Neuron (in vitro differentiated cells): ENCODE measurements at regions not wholly inside any gene's neighbourhood (a gene's known extent, or its start where the extent isn't known, plus 50 kb on each side); places are given as distances from the start of the nearest gene placed in this dataset.

ENCODE experiments used
- H2AFZ ChIP-seq: one replicate; pipeline ENCODE4 v1.6.1; 2013; ENCODE audit warnings: low read depth, mild to moderate bottlenecking, inconsistent platforms, low read length, moderate library complexity
- H3K27me3 ChIP-seq: one replicate; pipeline ENCODE4 v1.6.1; 2013; ENCODE audit warnings: low read length; ENCODE audit not compliant: insufficient read depth
- H3K36me3 ChIP-seq: one replicate; pipeline ENCODE4 v1.6.1; 2013; ENCODE audit warnings: low read length; ENCODE audit not compliant: insufficient read depth
- H3K4me1 ChIP-seq: one replicate; pipeline ENCODE4 v1.6.1; 2013; ENCODE audit warnings: low read length; ENCODE audit not compliant: insufficient read depth
- H3K4me3 ChIP-seq: 2 replicates; pipeline ENCODE4 v1.5.1; 2013; ENCODE audit warnings: mild to moderate bottlenecking, low read length, moderate library complexity
- H3K9me3 ChIP-seq: one replicate; pipeline ENCODE4 v1.6.1; 2013; ENCODE audit warnings: low read length

GRCh38 chrX:10714531-10714930 lies 94.1 kb upstream of the MID1 start:
- H3K36me3 ChIP-seq = no peaks in the 10 kb centered on the region
- no peaks in the 10 kb centered on the region for H3K9me3 ChIP-seq
- no peak overlapping the region for H2AFZ ChIP-seq
- no peaks in the 10 kb centered on the region for H3K27me3 ChIP-seq
- no peak overlapping the region for H3K4me3 ChIP-seq
- H3K4me1 ChIP-seq = peaks cover 6% of the 10 kb centered on the region

- H3K4me1 ChIP-seq = no peaks in the 10 kb centered on the region
- H3K4me3 ChIP-seq = no peak overlapping the region
- no peak overlapping the region for H2AFZ ChIP-seq
Measured at GRCh38 chrX:10722851-10723250, 102.5 kb upstream of the MID1 start.

DNA sequence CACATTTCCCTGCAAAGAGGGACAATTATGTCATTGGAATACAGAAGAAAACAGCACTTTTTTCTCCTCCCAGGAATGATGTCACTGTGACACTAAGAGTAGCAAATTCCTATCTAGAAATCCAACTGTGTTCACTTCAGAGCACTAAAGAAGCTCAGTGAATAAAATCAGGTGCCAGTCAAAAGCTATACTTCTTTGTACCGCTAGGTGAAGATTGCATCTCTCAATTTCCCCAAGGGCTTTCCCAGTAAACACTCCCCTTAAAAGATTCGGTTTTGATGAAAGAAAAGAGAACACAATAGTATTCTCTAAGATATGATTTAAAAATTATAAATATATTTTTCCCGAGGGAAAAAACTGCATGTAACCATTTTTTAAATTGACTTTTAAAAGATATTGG lies 104.7 kb upstream of the MID1 start:
- no peak overlapping the region for H2AFZ ChIP-seq
- no peaks in the 10 kb centered on the region for H3K9me3 ChIP-seq

More at GRCh38 chrX:10722851-10723250, 102.5 kb upstream of the MID1 start:
- Histone ChIP-seq H3K27me3 (no peaks in the 10 kb centered on the region), H3K9me3 (no peaks in the 10 kb centered on the region), H3K36me3 (no peaks in the 10 kb centered on the region)

GRCh38 chrX:10726647-10727046 lies 106.3 kb upstream of the MID1 start:
- Histone ChIP-seq H3K27me3 (no peaks in the 10 kb centered on the region), H3K9me3 (no peaks in the 10 kb centered on the region), H3K4me3 (no peak overlapping the region), H3K4me1 (peaks cover 13% of the 10 kb centered on the region), H2AFZ (no peak overlapping the region), H3K36me3 (no peaks in the 10 kb centered on the region)

More for the DNA sequence above, 104.7 kb upstream of the MID1 start:
- peaks cover 13% of the 10 kb centered on the region for H3K4me1 ChIP-seq
- no peak overlapping the region for H3K4me3 ChIP-seq
- H3K36me3 ChIP-seq = no peaks in the 10 kb centered on the region
- H3K27me3 ChIP-seq = no peaks in the 10 kb centered on the region

DNA sequence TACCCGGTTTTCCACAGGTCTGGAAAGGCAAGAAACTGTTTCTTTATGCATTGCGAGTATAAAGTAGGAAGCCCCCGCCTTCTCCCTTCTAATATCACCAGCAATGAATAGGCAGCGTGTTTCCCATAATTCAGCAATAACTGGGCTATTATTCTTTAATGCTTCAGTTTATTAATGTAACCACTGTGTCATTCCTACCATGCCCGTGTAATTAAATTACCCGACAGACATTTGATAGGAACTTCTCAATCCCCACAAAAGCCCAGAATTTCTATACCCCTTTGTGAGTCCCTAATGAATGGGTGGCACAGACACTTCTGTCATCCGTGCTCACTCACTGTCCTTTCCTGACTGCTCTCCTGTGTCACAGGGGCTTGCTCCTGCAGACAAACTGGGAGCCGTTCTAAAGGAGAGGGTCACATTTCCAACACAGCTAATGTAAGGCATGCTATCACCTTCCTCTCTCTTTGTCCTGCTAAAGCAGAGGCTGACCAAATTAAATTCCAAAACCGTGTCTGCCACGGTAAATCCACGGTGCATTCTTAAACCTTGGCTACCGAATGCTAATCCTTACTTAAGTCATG lies 108.5 kb upstream of the MID1 start:
- H3K9me3 ChIP-seq = no peaks in the 10 kb centered on the region

GRCh38 chrX:10739426-10739825 lies 119.0 kb upstream of the MID1 start:
- Histone ChIP-seq H3K9me3 (no peaks in the 10 kb centered on the region), H3K4me3 (no peak overlapping the region), H3K27me3 (no peaks in the 10 kb centered on the region), H3K36me3 (no peaks in the 10 kb centered on the region), H2AFZ (no peak overlapping the region), H3K4me1 (peaks cover 29% of the 10 kb centered on the region)

More for the DNA sequence above, 108.5 kb upstream of the MID1 start:
- Histone ChIP-seq H3K36me3 (no peaks in the 10 kb centered on the region), H3K4me1 (peaks cover 13% of the 10 kb centered on the region), H2AFZ (peak overlapping the region; percentile 13), H3K4me3 (peak overlapping the region; percentile 33), H3K27me3 (no peaks in the 10 kb centered on the region)

DNA sequence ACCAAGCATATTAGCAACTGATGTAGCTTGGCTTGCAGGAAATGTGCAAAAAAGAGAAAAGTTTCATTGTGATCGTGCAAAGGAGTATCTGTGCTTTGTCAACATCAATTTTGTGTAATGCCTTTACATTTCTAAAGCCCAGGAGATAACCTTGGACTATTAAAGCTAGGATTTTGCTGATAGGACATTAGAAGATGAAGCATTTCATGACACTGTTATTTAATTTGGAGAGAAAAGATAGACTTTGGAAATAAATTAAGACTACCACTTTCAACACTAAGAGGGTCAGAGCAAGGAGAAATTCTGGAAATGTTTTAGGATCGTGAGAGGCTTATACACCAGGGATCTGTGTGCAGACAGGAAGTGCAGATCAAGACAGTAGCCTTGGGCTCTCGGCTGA lies 120.6 kb upstream of the MID1 start:
- Histone ChIP-seq H3K36me3 (no peaks in the 10 kb centered on the region), H2AFZ (no peak overlapping the region), H3K27me3 (no peaks in the 10 kb centered on the region), H3K4me3 (no peak overlapping the region), H3K9me3 (no peaks in the 10 kb centered on the region), H3K4me1 (peaks cover 38% of the 10 kb centered on the region)

DNA sequence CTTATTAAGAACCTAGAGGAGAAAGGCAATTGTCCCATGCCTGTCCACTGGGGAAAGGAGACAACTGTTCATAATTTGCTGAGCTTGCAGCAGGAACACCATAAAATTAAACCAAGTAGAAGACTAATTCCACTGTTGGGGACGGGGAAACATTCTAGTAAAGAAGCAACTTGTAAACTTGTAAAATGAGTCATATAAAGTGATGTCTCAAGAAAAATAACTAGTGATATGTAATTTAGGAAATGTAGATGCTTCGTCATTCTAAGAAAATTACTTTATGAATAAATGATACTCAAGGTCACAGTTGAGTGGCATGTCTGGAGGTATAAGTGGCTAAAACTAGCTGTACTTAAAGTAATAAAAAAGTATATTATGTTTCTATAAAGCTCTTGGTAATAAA lies 121.2 kb upstream of the MID1 start:
- H2AFZ ChIP-seq = no peak overlapping the region
- no peaks in the 10 kb centered on the region for H3K9me3 ChIP-seq
- H3K4me1 ChIP-seq = peaks cover 40% of the 10 kb centered on the region
- no peak overlapping the region for H3K4me3 ChIP-seq
- no peaks in the 10 kb centered on the region for H3K36me3 ChIP-seq
- H3K27me3 ChIP-seq = no peaks in the 10 kb centered on the region

DNA sequence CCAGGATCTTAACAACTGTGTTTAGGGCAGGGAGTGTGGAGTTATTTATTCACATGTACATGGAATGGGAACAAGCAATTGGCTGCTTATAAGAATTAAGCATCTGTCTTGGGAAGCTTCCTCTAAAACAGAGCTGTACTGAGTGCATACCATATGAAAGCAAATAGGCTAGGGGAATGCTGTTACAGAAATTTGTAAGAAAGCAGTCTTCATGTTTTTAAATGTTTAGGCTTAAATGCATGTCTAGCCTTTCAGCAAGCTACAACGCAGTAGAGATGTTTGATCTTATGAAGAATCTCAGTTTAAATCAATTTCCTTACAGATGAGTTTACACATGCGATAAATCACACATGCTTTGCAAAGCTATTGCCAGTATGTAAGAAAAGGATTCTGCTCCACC lies 123.1 kb upstream of the MID1 start:
- H3K27me3 ChIP-seq = no peaks in the 10 kb centered on the region
- no peak overlapping the region for H2AFZ ChIP-seq
- no peaks in the 10 kb centered on the region for H3K9me3 ChIP-seq
- no peak overlapping the region for H3K4me3 ChIP-seq
- H3K4me1 ChIP-seq = peaks cover 54% of the 10 kb centered on the region
- H3K36me3 ChIP-seq = no peaks in the 10 kb centered on the region

DNA sequence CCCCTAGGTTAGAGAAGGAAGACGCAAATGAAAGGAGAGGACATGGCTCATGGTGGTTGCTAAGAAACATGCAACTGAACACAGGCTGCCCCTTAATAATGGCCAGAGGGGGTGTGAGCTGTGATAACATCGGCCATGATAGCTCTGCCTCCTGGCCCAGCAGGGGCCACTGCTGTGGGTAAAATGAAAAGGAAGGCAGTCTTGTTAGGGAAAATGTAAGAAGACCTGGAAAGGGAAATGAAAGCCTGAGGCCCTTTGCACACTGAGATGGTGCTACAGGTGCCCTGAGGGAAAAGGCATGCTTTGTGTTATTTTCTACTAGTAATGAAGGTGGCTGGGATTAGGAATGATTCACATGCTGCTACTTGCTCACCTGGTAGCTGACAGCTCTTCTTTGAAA lies 123.6 kb upstream of the MID1 start:
- peaks cover 54% of the 10 kb centered on the region for H3K4me1 ChIP-seq
- no peak overlapping the region for H2AFZ ChIP-seq
- H3K36me3 ChIP-seq = no peaks in the 10 kb centered on the region
- no peaks in the 10 kb centered on the region for H3K27me3 ChIP-seq
- no peak overlapping the region for H3K4me3 ChIP-seq
- no peaks in the 10 kb centered on the region for H3K9me3 ChIP-seq

GRCh38 chrX:10747975-10748374 lies 127.6 kb upstream of the MID1 start:
- H3K4me1 ChIP-seq = peaks cover 38% of the 10 kb centered on the region
- no peaks in the 10 kb centered on the region for H3K36me3 ChIP-seq
- no peak overlapping the region for H2AFZ ChIP-seq
- H3K9me3 ChIP-seq = no peaks in the 10 kb centered on the region
- no peak overlapping the region for H3K4me3 ChIP-seq
- H3K27me3 ChIP-seq = no peaks in the 10 kb centered on the region

DNA sequence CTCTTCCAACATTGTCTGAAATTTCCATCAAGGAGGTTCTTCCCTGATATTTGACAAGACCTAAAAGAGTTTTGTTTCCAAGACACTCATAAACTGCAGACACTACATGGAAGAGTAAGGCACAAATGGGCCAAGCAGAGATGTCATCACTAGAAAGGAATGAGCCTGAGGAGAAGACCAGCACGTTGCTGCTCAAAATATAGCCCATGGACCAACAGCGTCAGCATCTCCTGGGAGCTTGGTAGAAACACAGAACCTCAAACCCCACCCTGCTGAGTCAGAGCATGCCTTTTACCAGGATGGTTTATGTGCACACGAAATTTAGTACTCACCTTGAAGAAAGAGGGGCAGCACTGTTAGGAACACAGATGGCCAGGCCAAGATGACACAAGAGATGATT lies 128.7 kb upstream of the MID1 start:
- Histone ChIP-seq H3K9me3 (no peaks in the 10 kb centered on the region), H3K36me3 (no peaks in the 10 kb centered on the region), H3K4me1 (peaks cover 28% of the 10 kb centered on the region), H3K4me3 (no peak overlapping the region), H3K27me3 (no peaks in the 10 kb centered on the region), H2AFZ (no peak overlapping the region)

GRCh38 chrX:10750581-10750980 lies 130.2 kb upstream of the MID1 start:
- H3K9me3 ChIP-seq = no peaks in the 10 kb centered on the region

GRCh38 chrX:10753116-10753515 lies 132.7 kb upstream of the MID1 start:
- Histone ChIP-seq H3K36me3 (no peaks in the 10 kb centered on the region), H3K4me1 (peaks cover 30% of the 10 kb centered on the region), H2AFZ (no peak overlapping the region), H3K27me3 (no peaks in the 10 kb centered on the region), H3K9me3 (no peaks in the 10 kb centered on the region), H3K4me3 (no peak overlapping the region)

More at GRCh38 chrX:10750581-10750980, 130.2 kb upstream of the MID1 start:
- no peak overlapping the region for H3K4me3 ChIP-seq
- peaks cover 30% of the 10 kb centered on the region for H3K4me1 ChIP-seq
- H3K36me3 ChIP-seq = no peaks in the 10 kb centered on the region
- H2AFZ ChIP-seq = no peak overlapping the region
- no peaks in the 10 kb centered on the region for H3K27me3 ChIP-seq
